Ishikawa (cell line): ENCODE measurements at regions not wholly inside any gene's neighbourhood (a gene's known extent, or its start where the extent isn't known, plus 50 kb on each side); places are given as distances from the start of the nearest gene placed in this dataset.

Experiments used
- CEBPB ChIP-seq: IDR thresholded peaks from 2 replicates; pipeline ENCODE4 v1.6.1; 2012
- CREB1 ChIP-seq: IDR thresholded peaks from 2 replicates; pipeline ENCODE4 v1.6.1; 2012; ENCODE audit warnings: low read depth
- EGR1 ChIP-seq: IDR thresholded peaks from 2 replicates; pipeline ENCODE4 v1.6.1; 2012
- EP300 ChIP-seq: IDR thresholded peaks from 2 replicates; pipeline ENCODE4 v1.6.1; 2012; ENCODE audit warnings: borderline replicate concordance
- FOXM1 ChIP-seq: IDR thresholded peaks from 2 replicates; pipeline ENCODE4 v1.6.1; 2012; ENCODE audit warnings: low read depth, borderline replicate concordance
- NFIC ChIP-seq: IDR thresholded peaks from 2 replicates; pipeline ENCODE4 v1.6.1; 2012
- RAD21 ChIP-seq: IDR thresholded peaks from 2 replicates; pipeline ENCODE4 v1.6.1; 2012; ENCODE audit warnings: low read depth
- TAF1 ChIP-seq: IDR thresholded peaks from 2 replicates; pipeline ENCODE4 v1.6.1; 2012; ENCODE audit warnings: low read depth, mild to moderate bottlenecking
- TCF12 ChIP-seq: IDR thresholded peaks from 2 replicates; pipeline ENCODE4 v1.6.1; 2012; ENCODE audit warnings: low read depth
- TEAD4 ChIP-seq: IDR thresholded peaks from 2 replicates; pipeline ENCODE4 v1.6.1; 2012
- YY1 ChIP-seq: IDR thresholded peaks from 2 replicates; pipeline ENCODE4 v1.6.1; 2012; ENCODE audit warnings: low read depth
- ZBTB7A ChIP-seq: IDR thresholded peaks from 2 replicates; pipeline ENCODE4 v1.6.1; 2012; ENCODE audit warnings: low read depth
- TF ChIP-seq, protein P1 (sequence below): IDR thresholded peaks from 2 replicates; pipeline ENCODE4 v1.6.1; 2012
- TF ChIP-seq, protein P2 (sequence below): IDR thresholded peaks from 2 replicates; pipeline ENCODE4 v1.6.1; 2012
- TF ChIP-seq, protein P3 (sequence below): IDR thresholded peaks from 2 replicates; pipeline ENCODE4 v1.6.1; 2012; ENCODE audit warnings: low read depth, mild to moderate bottlenecking

DNA sequence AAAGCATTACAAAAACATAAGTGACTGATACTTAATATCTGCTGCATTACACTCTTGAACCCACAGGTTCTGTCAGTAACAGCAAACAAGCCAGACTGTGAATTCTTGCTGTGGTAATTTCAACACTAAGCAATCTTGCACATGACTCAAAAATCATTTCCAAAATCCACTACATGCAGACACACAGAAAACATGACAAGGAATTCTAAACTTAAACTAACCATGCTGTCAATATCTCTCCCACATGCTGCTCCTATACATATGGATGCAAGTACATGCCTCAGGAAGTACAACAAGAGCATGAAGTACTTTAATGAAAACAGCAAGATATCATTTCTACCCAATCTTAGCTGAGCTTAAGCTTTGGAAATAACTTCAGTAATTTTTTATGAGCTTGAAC, 890.2 kb upstream of the KCND2 start:
- no peak for TF ChIP-seq FOXM1
- no peak for TF ChIP-seq EP300
- no peak for TF ChIP-seq TEAD4
- no peak for TF ChIP-seq YY1
- TF ChIP-seq TCF12, result no peak
- TF ChIP-seq ZBTB7A, result no peak
- TF ChIP-seq CEBPB, result no peak
- TF ChIP-seq EGR1, result no peak
- TF ChIP-seq, protein P1, sequence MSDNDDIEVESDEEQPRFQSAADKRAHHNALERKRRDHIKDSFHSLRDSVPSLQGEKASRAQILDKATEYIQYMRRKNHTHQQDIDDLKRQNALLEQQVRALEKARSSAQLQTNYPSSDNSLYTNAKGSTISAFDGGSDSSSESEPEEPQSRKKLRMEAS, result no peak
- TF ChIP-seq NFIC, result no peak
- no peak for TF ChIP-seq CREB1
- no peak for TF ChIP-seq TAF1
- TF ChIP-seq, protein P2, sequence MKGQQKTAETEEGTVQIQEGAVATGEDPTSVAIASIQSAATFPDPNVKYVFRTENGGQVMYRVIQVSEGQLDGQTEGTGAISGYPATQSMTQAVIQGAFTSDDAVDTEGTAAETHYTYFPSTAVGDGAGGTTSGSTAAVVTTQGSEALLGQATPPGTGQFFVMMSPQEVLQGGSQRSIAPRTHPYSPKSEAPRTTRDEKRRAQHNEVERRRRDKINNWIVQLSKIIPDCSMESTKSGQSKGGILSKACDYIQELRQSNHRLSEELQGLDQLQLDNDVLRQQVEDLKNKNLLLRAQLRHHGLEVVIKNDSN, result no peak
- no peak for TF ChIP-seq RAD21
- TF ChIP-seq, protein P3, sequence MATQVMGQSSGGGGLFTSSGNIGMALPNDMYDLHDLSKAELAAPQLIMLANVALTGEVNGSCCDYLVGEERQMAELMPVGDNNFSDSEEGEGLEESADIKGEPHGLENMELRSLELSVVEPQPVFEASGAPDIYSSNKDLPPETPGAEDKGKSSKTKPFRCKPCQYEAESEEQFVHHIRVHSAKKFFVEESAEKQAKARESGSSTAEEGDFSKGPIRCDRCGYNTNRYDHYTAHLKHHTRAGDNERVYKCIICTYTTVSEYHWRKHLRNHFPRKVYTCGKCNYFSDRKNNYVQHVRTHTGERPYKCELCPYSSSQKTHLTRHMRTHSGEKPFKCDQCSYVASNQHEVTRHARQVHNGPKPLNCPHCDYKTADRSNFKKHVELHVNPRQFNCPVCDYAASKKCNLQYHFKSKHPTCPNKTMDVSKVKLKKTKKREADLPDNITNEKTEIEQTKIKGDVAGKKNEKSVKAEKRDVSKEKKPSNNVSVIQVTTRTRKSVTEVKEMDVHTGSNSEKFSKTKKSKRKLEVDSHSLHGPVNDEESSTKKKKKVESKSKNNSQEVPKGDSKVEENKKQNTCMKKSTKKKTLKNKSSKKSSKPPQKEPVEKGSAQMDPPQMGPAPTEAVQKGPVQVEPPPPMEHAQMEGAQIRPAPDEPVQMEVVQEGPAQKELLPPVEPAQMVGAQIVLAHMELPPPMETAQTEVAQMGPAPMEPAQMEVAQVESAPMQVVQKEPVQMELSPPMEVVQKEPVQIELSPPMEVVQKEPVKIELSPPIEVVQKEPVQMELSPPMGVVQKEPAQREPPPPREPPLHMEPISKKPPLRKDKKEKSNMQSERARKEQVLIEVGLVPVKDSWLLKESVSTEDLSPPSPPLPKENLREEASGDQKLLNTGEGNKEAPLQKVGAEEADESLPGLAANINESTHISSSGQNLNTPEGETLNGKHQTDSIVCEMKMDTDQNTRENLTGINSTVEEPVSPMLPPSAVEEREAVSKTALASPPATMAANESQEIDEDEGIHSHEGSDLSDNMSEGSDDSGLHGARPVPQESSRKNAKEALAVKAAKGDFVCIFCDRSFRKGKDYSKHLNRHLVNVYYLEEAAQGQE, result no peak

- no peak for TF ChIP-seq CREB1
- no peak for TF ChIP-seq FOXM1
- TF ChIP-seq CEBPB, result no peak
- no peak for TF ChIP-seq RAD21
- TF ChIP-seq, protein P1, result no peak
- TF ChIP-seq TAF1, result no peak
- TF ChIP-seq EP300, result no peak
- no peak for TF ChIP-seq YY1
- TF ChIP-seq, protein P2, result no peak
- TF ChIP-seq TCF12, result no peak
Measured at GRCh38 chr7:119395024-119395423, 878.0 kb upstream of the KCND2 start.

GRCh38 chr7:119397156-119397555, 875.8 kb upstream of the KCND2 start:
- TF ChIP-seq CEBPB (no peak), EP300 (no peak), RAD21 (no peak), FOXM1 (no peak), YY1 (no peak), TAF1 (no peak), TEAD4 (no peak), TCF12 (no peak), CREB1 (no peak), EGR1 (no peak)
- TF ChIP-seq, protein P3, result no peak
- TF ChIP-seq, protein P1, result no peak

DNA sequence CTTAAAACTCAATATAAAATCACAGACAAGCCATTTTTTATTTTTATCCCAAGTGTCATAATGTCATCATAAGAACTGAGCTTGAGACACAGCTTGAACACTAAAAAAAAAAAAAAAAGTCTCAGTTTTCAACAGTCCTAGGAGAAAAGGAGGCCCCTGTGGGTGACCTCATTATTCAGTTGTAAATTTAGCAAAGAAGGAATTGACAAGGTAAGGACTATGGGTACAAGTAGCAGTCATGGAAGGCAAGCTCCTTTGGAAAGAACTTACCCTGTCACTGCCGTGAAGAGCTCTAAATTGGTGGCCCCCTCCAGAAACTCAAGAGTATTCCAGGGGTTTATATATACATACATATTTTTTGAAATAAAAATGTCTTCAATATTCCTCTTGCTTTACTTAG, 864.4 kb upstream of the KCND2 start:
- TF ChIP-seq TEAD4 (no peak), YY1 (no peak), TAF1 (no peak), EP300 (no peak), CEBPB (no peak)
- TF ChIP-seq, protein P3, result no peak

- TF ChIP-seq, protein P1, result no peak
- TF ChIP-seq, protein P3, result no peak
- TF ChIP-seq EGR1 (no peak), RAD21 (no peak), YY1 (no peak), TEAD4 (no peak), TCF12 (no peak), FOXM1 (no peak), EP300 (no peak), CEBPB (no peak), CREB1 (no peak), TAF1 (no peak)
- TF ChIP-seq, protein P2, result no peak
Measured at GRCh38 chr7:119413314-119413805, 859.6 kb upstream of the KCND2 start.
